ENCODE measurements at regions not wholly inside any gene's neighbourhood (a gene's known extent, or its start where the extent isn't known, plus 50 kb on each side); places are given as distances from the start of the nearest gene placed in this dataset.

DNA sequence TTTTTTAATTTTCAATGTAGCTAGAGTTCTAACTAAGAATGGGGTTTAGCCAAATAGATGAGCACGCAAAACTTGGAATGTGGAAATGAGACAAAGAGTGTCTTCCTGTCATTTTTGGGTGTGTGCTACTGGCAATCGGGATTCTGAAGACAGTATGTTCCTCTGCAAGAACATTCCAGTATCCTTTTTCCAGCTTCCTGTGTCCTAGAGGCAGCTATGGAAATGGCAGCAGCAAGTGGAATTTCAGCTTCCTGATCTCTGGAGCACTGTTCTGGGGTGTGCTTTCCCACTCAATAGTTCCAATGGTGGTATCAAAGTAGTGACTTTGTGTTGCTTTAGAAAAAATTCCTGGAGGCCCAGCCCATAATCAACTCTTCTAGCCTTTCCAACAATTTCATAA is 642.9 kb upstream of the KCNMB2 start:
- Mint-ChIP-seq H3K27ac (no peak overlapping the region), H3K9me3 (peaks cover 58% of the 10 kb centered on the region), H3K4me1 (peaks cover 9% of the 10 kb centered on the region), H3K36me3 (ENCODE audit: low read depth) (peaks cover 25% of the 10 kb centered on the region), H3K4me3 (no peak overlapping the region), H3K27me3 (ENCODE audit: low read depth, poor library complexity) (no peaks in the 10 kb centered on the region)
- no peak for TF ChIP-seq CTCF (IDR thresholded peaks at IDR 0.05)
- no peak for DNase-seq

DNA sequence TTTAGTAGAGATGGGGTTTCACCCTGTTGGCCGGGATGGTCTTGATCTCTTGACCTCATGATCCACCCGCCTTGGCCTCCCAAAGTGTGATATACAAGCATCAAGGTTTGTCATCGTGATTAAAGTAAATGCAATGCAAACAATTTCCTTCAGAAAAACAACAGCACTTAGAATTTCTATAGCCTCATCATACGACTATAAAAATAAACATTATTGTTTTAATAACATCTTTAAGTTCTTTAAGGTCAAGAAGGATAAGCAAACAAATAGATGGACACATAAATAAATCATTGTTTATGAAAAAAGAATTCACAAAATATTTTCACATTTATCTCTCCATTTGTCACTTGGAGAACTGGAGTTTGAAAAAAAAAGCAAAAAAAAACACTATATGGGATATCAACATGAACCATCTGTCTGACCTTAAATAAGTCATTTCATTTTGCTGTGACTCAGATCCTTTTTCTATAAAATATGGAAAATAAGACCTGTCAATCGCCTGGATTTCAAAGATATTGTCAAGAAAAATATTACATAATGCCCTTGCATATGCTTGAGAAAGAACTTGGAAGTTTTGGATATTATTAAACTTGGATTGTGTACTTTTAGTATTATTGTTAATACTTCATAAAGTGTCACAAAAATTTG is 642.0 kb upstream of the KCNMB2 start:
- TF ChIP-seq CTCF (IDR thresholded peaks at IDR 0.05) = no peak
- Mint-ChIP-seq H3K27me3 (ENCODE audit: low read depth, poor library complexity) (no peaks in the 10 kb centered on the region), H3K9me3 (peaks cover 61% of the 10 kb centered on the region), H3K4me1 (peaks cover 4% of the 10 kb centered on the region), H3K4me3 (no peak overlapping the region), H3K27ac (no peak overlapping the region), H3K36me3 (ENCODE audit: low read depth) (peaks cover 24% of the 10 kb centered on the region)
- no peak for DNase-seq

GRCh38 chr3:177898185-177898584 is 638.1 kb upstream of the KCNMB2 start:
- Mint-ChIP-seq H3K27me3 (ENCODE audit: low read depth, poor library complexity) (no peaks in the 10 kb centered on the region), H3K4me1 (peaks cover 7% of the 10 kb centered on the region), H3K9me3 (peaks cover 55% of the 10 kb centered on the region), H3K27ac (no peak overlapping the region), H3K36me3 (ENCODE audit: low read depth) (peaks cover 26% of the 10 kb centered on the region), H3K4me3 (no peak overlapping the region)
- TF ChIP-seq CTCF (IDR thresholded peaks at IDR 0.05) = no peak
- no peak for DNase-seq

DNA sequence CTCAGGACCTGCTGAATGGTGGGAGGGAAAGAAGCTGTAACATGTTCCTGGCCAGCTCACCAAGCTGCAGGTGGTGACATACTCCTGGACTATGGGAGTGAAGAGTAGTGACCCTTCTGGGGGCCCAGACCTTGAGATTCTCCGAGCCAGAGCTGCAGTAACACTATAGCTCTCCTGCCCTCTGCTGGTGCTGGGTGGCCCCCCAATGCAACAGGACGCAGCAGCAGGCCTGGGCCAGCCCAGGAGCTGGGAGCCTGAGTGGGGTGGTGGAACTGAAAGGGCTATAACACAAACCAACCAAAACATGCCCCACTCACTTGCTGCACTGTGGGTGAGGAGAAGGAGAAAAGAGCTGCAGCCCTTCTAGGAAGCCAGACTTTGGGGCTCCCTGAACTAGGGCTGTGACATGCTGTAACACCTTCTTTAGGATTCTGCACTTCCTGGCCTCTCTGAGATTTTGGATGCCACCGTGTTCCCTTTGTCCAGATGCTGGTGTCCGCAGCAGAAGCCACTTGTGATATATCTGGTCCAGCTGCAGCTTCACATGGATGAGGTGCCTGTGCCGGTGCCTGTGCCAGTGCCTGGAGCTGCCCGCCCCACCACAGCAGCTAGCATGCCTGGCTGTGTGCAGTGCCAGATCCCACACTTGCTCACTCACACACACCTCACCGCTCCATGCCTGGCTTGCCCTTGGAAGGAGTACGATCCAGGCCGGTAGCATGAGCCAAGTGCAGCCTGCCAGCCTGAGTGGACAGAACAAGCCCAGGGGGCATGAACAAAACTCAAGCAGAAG is 636.8 kb upstream of the KCNMB2 start:
- no peak for DNase-seq
- H3K27me3 Mint-ChIP-seq (ENCODE audit: low read depth, poor library complexity) = no peaks in the 10 kb centered on the region
- H3K4me3 Mint-ChIP-seq = no peak overlapping the region

DNA sequence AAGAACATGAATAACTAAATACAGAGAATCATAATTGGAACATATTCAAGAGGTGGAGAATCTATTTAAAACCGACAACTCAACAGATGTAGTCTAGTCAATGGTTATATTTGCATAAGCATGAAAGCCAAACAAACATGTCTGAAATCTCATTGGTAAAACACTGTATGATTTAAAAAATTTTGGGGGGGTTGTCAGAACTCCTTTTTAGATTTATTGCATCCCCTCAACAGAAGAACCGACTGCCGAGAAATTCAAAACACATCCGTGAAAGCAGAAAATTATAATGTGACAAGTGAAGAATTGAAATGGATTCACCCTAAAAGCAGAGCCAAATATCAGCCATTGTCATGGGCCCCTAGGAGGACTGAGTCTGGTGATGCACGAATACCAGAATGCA is 633.4 kb upstream of the KCNMB2 start:
- no peak for DNase-seq
- peak overlapping the region; percentile 53 for H3K27ac Mint-ChIP-seq
- peaks cover 16% of the 10 kb centered on the region for H3K36me3 Mint-ChIP-seq (ENCODE audit: low read depth)
- H3K4me3 Mint-ChIP-seq = no peak overlapping the region
- peaks cover 35% of the 10 kb centered on the region for H3K9me3 Mint-ChIP-seq
- peaks cover 44% of the 10 kb centered on the region for H3K4me1 Mint-ChIP-seq
- H3K27me3 Mint-ChIP-seq (ENCODE audit: low read depth, poor library complexity) = no peaks in the 10 kb centered on the region
- TF ChIP-seq CTCF (IDR thresholded peaks at IDR 0.05) = no peak

More for the DNA sequence above, 636.8 kb upstream of the KCNMB2 start:
- no peak overlapping the region for H3K27ac Mint-ChIP-seq
- peaks cover 20% of the 10 kb centered on the region for H3K4me1 Mint-ChIP-seq
- H3K36me3 Mint-ChIP-seq (ENCODE audit: low read depth) = peaks cover 22% of the 10 kb centered on the region
- TF ChIP-seq CTCF (IDR thresholded peaks at IDR 0.05) = no peak
- H3K9me3 Mint-ChIP-seq = peaks cover 50% of the 10 kb centered on the region
